Fibroblast of the conjunctiva (primary cell): ENCODE measurements at regions not wholly inside any gene's neighbourhood (a gene's known extent, or its start where the extent isn't known, plus 50 kb on each side); places are given as distances from the start of the nearest gene placed in this dataset.
"Not testable (repeated sequence)": the region's sequence is repeated elsewhere in the genome, so short reads cannot be mapped to it uniquely, and the experiment has no call there.

Experiments used
- DNase-seq: peaks from one replicate; pipeline ENCODE4 v3.0.0-alpha.2; 2010; ENCODE audit warnings: low read depth

DNA sequence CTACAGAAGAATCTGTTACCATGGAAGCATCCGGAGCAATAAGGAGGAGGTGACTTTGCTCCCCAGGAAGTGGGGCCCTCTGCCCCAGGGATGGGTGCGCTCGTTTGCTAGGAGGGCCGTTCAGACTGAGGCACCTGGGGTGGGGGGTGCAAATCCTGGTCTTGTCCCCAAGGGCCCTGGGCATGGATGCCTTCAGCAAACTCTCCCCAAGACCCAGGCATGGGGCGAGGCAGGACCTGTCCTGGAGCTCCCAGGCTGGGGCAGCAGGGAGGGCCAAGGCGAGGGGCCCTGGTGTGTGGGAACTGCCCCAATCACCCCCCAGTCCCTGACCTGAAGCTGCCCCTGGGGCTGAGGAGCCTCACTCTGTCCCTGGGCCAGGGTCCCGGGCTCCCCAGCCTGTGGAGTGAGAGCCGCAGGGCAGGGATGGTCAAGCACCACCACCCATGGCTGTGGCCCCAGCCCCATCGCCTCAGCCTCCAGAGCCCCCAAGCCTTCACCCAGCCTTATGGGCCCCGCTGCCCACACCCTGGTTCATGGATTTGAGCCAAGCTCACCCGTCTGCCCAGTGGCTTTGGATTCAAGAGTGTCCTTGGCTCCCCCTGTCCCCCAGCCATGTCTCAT is 240.6 kb upstream of the SGCG start:
- DNase-seq, result no peak

DNA sequence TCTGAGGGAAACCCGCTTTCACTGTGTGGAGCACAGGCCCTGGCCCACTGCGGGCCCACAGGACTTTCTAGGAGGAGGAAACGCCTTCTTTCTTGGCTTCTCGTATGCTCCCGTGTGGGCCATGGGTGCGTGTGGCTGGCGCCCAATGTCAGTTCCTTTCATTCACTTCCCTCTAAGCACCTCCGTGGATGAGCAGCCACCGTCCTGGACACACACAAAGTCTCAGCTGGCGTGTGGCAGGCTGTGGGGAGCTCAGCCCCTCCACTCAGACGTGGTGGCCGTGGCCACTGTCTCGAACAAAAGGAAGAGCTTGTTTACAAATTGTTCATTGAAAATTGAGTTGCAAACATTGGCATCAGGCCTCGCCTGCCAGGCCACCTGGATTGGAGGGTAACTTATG is 240.0 kb upstream of the SGCG start:
- DNase-seq, result no peak

DNA sequence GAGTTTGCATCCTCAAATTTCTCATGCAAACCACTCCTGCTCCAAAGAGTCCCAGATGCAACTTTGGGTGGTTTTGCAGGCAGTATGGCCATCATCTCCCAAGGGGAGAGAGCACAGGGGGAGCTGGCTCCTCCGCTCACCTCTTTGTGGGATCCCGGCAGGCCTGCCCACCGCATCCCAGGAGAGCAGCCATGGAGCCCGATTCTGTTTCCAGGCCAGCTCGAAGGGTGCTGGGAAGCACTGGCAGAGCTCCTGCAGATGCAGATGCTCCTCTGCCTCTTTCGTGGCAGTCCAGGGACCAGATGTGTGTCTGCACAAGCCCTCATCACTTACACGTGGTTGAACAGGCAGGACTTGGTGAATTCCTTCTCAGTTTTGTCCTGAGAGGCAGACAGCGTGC is 239.3 kb upstream of the SGCG start:
- DNase-seq, result not testable (repeated sequence)

DNA sequence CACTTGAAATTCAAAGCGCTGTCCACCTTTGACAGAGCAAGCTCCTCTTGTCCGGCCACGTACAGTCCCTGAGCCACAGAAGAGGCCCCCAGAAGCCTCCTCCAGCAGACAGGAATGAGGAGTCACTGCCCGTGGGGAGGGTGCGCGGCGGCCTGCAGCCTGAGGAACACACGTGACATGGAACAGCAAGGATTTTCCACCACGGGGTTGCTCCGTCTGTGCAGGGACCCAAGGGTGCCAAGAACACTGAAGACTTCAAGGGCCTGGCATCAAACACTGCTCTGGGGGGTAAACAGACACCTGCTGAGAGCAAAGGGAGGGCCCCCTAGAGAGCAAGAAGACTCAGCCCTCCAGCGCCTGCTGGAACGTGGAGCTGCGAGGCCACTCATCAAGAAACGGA is 237.9 kb upstream of the SGCG start:
- not testable (repeated sequence) for DNase-seq

DNA sequence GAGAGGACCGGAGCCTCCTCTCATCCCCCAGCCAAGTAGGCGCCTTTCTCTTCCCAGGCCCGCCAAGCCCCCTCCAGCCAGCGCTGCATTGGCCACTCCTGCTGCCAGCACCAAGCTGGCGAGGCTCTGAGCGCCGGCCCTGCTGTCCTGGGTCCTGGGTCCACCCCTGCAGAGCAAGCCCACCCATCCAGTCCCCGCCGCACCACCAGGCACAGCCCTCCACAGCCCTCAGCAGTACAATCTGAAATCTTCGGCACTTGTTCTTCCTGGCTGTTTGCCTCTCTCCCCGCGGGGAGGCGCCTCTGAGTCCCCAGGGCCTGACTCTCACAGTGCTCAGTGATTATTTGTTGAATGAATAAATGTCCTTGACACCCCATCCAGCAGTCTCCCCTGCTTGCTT is 236.4 kb upstream of the SGCG start:
- DNase-seq, result no peak

DNA sequence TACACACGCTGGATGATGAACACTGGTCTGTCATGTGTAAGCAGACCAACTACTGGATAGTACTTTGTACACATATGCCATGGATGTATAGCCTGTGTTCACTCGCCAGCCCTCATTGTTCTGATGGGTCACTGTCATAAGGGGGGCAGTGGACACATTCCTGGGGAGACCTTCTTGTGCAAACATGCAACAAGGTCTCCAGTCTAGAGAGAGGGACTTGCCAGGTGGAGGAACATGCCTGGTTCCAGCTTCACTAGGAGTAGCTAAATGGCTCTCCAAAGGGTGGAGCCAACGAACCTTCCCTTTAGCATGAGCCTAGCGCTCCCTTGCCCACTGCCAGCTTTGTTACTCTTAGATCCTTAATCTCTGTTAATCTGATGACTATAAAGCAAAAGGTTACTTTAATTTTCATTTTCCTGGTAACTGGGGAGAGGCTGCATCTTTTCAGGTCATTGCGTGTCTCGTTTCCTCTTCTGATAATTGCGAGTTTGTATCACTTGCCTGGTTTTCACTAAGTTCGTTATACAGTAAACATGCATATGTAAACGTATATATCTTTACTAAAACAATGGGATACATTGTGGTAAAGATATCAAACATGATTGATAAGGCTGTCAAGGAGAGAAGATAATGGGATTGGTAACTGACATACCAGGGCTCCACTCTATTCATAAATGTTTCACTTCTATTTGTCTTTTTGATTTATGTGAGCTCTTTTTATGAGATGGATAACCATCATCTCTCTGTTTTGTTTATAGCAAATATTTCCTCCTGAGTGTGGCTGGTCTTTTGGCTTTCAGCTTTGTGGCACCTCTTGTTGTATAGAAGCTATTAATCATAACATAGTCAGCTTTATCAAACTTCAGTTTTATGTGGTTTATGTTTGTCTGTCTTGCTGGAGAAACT is 235.2 kb upstream of the SGCG start:
- no peak for DNase-seq

DNA sequence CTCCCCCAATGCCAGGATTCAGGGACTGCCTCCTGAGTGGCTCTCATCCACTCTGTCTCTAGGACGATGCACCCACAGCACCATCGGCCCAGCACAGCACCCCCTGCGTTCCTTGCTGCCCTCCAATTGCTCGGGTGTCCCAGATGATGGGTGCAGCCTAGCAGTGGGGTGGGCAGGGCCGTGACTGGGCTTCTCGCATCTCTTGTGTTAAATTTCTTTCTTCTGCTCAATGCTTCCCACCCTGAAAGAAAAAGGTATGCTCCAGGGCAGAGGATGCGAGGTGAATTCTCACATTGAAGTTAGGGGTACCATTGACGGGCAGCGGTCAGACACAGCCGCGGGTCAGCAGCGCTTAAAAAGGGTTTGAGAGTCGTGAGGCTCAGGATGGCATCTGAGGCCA is 232.4 kb upstream of the SGCG start:
- no peak for DNase-seq

DNA sequence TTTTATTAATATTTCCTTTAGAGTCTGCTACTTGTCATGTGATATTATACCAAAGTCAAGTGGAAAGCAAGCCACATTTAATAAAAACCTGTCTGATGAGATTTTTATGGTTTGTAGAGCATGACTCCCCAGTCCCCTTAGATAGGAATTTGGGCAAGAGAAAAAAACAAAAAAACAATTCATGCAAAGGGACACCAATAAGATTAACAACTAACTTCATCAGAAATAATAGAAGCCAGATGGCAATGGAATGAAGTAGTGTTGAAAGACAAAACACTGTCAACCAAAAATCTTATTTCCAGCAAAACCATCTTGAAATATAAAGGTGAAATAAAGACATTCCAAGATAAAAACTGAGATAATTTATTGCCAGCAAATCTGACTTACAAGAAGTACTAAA is 228.8 kb upstream of the SGCG start:
- not testable (repeated sequence) for DNase-seq

DNA sequence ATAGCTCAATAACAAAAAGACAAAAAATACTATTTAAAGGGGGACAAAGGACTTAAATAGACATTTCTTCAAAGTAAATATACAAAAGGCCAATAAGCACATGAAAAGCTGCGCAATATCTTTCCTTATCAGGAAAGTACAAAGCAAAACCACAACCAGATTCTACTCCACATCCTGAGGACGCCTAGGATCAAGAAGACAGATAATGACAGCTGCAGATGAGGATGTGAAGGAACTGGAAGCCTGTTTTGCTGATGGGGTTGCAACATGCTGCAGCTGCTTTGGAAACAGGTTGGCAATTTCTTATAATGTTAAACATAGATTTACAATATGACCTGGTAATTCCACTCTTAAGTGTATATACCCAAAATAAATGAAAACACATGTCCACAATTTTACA is 225.6 kb upstream of the SGCG start:
- DNase-seq, result not testable (repeated sequence)

DNA sequence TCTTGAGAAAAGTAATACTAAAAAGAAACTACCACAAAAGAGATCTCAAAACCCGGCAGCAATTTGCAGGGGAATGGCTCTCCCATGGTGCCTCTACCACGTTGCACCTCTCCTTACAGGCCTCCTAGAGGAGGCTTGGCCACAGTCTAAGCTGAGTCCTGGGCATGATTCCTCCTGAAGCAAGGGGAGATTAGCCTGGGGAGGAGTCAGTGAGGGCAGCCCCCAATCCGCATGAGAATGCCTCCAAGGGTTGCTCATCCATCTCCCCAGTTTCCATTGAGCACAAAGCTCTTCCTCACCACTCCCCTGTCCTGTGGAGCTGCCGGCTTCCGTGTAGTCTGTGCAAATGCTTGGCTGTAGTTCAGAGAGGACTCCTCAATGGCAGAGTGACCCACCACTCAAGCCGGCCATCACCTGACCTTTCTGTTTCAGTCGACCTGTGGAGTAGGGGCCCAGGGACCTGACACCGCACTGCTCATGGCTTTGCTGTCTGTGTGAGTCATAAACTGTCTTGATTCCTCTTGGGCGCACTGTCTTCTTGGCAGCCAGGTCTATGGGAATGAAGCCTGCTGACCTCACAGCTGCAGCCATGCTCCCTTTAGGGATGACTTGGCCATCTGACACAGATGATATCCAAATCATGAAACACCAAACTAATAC is 224.2 kb upstream of the SGCG start:
- DNase-seq, result not testable (repeated sequence)

DNA sequence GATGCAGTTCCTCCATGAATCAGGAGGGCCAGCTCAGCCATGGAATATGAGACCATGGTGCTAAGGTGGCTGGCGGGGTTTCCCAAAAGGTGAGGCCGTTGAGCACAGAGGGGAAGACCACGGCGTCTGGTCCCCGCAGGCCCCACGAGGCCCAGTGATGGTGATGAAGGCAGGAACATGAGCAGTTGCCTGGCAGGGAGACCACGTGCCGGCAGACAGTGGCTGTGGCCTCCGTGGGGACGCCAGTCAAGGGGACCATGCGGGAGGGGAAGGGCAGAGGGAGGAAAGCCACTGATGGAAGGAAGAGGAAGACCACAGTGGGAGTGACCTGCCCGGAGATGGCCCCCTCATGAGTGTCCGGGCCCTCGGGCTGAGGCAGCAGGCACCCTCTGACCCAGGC is 220.9 kb upstream of the SGCG start:
- not testable (repeated sequence) for DNase-seq

DNA sequence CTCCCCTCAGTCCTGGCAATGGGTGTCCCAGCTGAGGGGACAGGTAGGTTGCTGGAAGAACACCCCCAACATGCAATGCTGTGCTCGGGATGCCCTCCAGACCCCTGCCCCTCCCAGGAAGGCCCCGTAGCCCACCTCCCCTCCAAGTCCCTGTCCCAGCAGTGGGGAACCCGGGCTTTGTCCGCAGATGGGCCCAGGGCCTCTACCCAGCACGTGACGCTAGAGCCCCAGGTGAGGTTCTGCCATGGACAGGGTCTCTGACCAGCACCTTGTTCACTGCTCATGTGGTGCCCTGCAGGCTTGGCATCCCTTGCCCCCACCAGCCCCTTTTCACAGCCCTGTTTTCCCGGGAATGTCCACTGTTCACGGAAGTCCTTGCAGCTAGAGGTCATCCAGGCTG is 220.0 kb upstream of the SGCG start:
- DNase-seq, result no peak

DNA sequence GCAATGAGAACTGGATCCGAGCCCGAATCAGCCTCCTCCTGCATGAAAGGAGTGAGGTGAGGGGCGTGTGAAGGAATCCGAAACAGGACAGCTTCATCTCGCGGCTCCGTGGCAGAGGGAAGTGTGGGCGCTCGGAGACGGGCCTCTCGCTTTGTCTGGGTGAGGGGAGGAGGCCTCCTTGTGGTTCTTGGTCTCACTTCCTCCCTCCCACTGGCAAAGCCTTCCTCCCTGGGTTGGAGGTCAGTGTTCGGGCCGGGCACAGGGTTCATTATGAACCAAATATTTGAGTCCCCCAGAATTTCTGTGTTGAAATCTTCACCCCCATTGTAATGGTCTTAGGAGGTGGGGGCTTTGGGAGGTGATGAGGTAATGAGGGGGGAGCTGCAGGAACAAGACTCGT is 219.4 kb upstream of the SGCG start:
- DNase-seq, result not testable (repeated sequence)

DNA sequence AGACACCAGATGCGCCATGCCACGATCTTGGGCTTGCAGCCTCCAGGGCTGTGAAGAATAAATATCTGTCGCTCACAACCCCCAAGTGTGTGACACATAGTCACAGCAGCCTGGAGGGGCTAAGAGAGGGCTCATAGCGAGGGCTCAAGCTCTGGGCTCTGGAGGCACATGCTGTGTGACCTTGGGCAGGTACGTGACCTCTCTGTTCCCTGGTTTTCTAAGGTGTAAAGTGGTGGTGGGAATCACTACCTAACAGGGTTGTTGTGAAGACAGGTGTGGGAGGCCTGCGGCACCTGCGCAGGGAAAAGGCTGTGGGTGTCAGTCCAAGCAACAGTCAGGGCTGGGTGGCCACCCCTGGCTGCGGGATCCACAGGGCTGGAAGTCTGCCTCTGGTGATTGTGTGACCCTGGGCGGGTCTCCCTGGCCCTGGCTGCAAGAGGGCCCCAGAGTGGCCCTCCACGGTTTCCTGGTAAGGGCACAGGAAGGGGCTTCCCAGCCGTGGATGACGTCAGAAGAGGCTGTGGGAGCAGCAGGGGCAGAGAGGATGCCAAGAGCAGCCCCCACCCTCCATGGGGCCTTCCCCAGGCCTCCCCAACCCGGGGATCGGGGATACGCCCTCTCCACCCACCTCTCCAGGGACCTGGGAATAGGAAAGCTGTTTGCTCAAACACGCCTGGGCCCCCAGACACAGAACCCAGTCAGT is 218.8 kb upstream of the SGCG start:
- no peak for DNase-seq

DNA sequence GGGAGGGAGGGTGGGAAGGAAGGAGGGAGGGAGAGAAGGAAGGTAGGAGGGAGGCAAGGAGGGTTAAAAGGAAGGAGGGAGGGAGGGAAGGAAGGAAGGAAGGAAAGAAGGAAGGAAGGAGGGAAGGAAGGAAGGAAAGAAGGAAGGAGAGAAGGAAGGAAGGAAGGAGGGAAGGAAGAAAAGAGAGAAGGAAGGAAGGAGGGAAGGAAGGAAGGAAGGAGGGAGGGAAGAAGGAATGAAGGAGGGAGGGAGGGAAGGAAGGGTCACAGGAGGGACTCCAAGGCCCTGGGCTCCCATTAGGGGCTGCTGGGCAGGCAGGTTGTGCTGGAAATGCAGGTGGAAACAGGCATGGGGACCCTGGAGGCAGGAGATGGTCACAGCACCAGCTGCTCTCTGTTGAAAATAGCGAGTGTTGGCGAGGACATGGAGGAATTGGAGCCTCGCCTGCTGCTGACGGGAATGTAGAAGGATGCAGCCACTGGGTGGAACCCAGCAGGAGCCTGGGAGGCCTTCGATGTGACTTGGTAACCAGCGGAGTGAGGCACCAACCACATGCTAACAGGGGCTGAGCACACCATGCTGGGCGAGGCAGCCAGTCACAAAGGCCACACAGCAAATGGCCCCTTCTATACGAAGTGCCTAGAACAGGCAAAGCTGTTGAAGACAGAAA is 217.3 kb upstream of the SGCG start:
- not testable (repeated sequence) for DNase-seq

DNA sequence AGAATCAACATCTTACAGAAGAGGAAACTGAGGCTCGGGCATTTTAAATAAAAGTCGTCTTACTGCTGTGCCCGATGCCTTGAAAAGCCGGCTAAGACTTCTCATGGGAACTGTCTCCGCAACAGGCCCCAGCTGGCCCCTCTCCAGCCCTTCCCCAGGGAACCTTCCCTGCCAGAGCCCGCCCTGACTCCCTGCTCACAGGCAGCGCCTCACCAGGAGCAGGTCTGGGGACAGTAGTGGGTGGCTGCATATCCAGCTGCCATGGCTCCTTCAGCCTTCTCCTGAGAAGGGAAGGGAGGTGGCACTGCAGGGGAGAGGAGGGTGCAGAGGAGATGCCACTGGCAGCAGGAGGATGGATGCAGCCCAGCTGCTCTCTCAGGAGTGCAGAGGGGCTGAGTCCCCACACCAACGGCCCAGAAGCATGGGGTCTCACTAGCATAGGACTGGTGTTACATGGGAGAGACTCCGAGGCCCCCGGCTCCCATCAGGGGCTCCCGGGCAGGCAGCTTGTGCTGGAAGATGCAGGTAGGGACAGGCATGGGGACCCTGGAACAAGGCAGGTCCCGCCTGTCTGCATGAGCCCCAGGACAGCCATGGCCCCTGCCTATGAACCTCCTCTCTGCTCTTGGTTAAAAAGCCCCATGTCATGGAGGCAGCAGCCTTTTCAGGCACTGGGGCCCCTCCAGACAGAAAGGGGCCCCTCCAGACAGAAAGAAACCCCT is 216.4 kb upstream of the SGCG start:
- DNase-seq, result no peak

DNA sequence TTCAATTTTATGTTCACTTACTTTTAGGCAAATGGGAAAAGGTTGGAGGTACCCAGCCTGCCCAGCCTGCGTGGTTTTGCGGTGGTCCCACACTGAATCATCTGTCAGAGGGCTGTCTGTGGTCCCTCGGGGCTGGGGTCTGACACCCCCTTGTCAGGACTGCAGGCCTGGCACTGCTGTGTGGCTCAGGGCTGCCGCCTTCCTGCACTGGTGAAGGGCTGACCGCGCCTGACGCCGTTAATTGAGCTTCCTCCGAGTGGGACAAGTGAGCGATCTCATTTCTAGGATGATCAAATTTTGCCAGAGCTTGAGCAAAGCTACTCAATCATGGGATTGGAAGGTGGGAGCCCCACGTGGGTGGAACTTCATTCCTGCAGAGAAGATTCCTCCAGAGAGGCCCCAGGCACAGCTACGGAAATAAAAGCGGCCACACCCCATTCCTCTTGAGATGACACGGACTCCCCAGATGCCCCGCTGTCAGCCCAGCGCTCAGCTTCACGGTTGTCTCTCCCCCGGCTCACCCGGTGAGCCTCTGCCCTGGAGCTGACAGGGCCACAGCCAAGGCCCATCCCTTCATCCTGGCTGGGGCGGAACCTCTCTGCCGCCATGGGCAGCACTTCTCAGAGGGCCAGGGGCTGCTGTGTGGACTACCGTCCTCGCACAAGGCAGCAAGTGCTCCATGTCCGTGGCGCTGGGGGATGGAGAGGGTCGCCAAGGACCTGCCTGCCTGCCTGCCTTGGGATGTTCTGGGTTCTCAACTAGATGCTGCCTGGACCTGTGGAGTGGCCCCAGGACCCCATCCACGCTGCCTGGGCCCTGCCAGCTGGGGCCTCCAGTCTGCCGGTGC is 215.5 kb upstream of the SGCG start:
- not testable (repeated sequence) for DNase-seq

DNA sequence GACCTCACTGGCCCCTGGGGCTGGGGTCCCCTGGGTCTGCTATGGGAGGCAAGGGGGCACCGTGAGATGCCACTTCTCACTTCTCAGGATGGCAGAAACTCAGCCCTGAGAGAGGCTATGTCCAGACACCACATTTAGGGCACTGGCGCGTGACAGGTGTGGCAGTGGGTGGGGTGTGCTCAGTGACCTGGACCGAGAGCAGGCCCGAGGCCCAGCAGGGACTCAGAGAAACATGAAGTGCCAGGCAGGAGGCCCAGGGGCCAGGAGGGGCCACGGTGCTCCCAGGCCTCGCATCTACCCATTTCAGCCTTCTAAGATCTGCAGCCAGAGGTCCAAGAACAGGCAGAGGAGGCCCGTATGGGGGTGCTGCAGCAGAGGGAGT is 214.9 kb upstream of the SGCG start:
- not testable (repeated sequence) for DNase-seq

DNA sequence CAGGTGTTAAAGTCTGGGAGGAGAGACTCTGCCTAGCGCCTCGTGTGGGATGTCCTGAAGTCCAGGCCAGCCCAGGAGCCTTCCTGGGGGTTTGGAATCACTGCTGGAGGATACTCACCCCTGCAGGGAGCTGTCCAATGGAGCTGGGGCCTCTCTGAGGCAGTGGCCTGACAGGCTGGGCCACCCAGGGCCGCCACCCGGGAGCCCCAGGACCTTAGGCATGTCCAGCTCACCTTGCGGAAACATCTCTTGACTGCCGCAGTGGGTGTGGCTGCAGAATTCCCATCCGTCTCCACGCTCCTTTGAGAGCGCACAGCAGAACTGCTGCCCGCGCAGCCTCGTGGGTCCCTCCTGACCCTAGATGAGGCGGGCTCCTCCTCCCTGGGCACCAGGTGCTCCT is 214.0 kb upstream of the SGCG start:
- DNase-seq, result not testable (repeated sequence)

DNA sequence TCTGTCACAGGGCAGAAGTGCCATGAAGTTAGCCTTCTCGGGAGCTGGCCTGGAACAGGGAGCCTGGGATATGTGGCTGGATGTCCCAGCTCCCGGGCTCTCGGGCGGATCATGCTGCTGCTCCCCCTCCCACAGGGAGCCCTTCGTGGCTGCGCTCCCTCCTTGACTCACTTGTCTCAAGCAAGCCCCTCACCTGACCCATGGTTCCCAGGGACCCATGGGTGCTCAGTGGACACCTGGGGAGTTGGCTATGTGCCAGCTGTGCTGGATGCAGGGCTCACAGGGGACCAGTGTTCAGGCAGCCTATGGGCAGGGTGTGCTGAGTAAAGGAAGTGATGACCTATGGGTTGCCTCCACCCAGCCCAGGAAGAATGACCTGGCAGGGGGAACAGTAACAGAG is 213.1 kb upstream of the SGCG start:
- no peak for DNase-seq
